Ectodermal cell (in vitro differentiated cells): ENCODE measurements at regions not wholly inside any gene's neighbourhood (a gene's known extent, or its start where the extent isn't known, plus 50 kb on each side); places are given as distances from the start of the nearest gene placed in this dataset.

Experiments used
- H3K27ac ChIP-seq: 2 replicates; pipeline ENCODE4 v1.7.0; 2013; ENCODE audit warnings: mild to moderate bottlenecking, low read depth, low read length; ENCODE audit not compliant: insufficient read depth, poor library complexity, severe bottlenecking
- H3K27me3 ChIP-seq: 2 replicates; pipeline ENCODE4 v1.7.0; 2013; ENCODE audit warnings: mild to moderate bottlenecking, low read length; ENCODE audit not compliant: insufficient read depth, control insufficient read depth, poor library complexity, severe bottlenecking
- H3K36me3 ChIP-seq: one replicate; pipeline ENCODE4 v1.7.0; 2013; ENCODE audit warnings: low read length; ENCODE audit not compliant: control insufficient read depth, insufficient read depth
- H3K4me1 ChIP-seq: one replicate; pipeline ENCODE4 v1.7.0; 2013; ENCODE audit warnings: low read length; ENCODE audit not compliant: control insufficient read depth, insufficient read depth
- H3K4me3 ChIP-seq: 2 replicates; pipeline ENCODE4 v1.7.0; 2013; ENCODE audit warnings: low read depth, low read length, control low read depth; ENCODE audit not compliant: insufficient read depth
- H3K9me3 ChIP-seq: 2 replicates; pipeline ENCODE4 v1.7.0; 2013; ENCODE audit warnings: mild to moderate bottlenecking, low read length, moderate library complexity; ENCODE audit not compliant: control insufficient read depth
- WGBS, 2 experiments: methylation state at CpG; one replicate each; pipeline ENCODE4 v1.1.7; 2013; ENCODE audit warnings: missing lambda C conversion rate in 2 of 2; 5-methylcytosine and 5-hydroxymethylcytosine counted together

DNA sequence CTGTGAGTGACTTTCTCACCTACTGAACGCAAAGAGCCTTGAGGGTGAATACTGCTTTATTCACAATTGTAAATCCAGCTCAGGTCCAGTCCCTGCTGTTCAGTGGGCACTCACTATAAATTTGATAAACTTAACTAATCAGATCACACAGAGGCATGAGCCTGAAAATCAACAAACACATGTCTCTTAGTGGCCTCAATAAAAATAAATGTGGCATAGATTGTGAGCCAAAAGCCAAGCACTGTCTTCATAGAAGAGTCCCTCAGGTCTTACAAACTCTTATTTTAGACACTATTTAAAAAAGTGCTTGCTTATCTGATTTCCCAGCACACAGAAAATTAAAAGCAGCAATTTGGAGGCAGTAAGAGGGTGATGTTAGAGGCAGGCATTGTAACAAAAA is 957.7 kb downstream of the SLITRK5 start:
- Histone ChIP-seq H3K27me3 (no peaks in the 10 kb centered on the region), H3K4me1 (no peaks in the 10 kb centered on the region), H3K36me3 (no peaks in the 10 kb centered on the region), H3K9me3 (no peaks in the 10 kb centered on the region), H3K4me3 (no peak overlapping the region), H3K27ac (no peak overlapping the region)
- no CpG with 5 or more reads among the region's 1 CpG for WGBS, 2 experiments

DNA sequence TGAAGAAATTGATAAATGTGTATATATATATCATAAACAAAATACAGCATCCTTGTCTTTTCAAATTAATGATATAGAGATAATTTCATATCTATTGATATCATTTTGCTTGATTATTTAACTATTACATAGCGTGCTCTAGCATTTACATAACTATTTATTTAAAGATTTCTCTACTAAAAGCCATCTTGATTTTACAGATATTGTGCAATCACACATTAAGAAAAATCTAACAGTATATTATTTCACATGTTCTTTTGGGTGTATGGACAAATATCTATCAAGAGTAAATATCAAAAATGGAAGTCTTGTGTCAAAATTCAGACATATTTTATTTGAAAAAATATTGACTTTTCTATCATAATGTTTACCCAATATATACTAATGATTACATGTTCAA is 966.8 kb downstream of the SLITRK5 start:
- Histone ChIP-seq H3K4me3 (no peak overlapping the region), H3K9me3 (no peaks in the 10 kb centered on the region), H3K4me1 (no peaks in the 10 kb centered on the region), H3K27ac (no peak overlapping the region), H3K36me3 (no peaks in the 10 kb centered on the region), H3K27me3 (no peaks in the 10 kb centered on the region)
- no CpG with 5 or more reads among the region's 1 CpG for WGBS, 2 experiments

GRCh38 chr13:88643233-88643632 is 972.1 kb downstream of the SLITRK5 start:
- 100% methylated on average over 2 of the region's 2 CpGs for WGBS, 2 experiments
- H3K4me1 ChIP-seq = no peaks in the 10 kb centered on the region
- H3K4me3 ChIP-seq = no peak overlapping the region
- no peaks in the 10 kb centered on the region for H3K36me3 ChIP-seq
- no peaks in the 10 kb centered on the region for H3K27me3 ChIP-seq
- H3K27ac ChIP-seq = no peak overlapping the region
- peaks cover 3% of the 10 kb centered on the region for H3K9me3 ChIP-seq

DNA sequence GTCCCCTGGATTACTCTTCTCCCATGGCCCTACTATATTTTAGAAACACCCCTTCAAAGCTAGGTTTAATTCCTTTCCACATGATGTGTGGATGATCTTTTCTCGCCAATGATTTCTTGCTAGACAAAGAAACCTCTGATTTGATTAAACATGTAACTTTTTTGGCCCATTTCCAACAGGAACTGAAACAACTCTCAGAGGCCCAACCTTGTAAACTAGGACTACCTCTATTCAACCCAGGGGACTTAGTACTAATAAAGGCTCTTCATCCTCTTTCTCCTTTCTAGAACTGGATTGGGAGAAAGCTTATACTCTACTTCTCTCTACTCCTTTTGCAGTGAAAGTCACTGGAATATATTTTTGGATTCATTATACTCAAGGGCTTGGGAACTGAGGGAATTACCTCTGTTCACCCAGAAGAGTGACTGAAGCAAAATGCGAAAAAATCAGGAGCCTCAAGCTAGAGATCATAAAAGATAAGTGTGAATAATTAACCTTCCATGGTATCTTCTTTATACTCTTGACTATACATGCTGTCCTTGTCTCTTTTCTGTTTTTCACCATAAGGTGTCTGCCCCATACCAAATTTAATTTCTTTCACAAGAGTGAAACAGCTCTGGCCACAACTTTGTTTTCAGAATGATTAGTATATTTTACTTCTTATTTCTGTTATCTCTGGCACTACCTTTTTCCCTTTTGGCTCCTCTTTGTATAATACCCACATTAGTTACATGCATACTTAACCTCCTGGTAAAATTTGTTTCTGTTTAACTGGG is 977.6 kb downstream of the SLITRK5 start:
- Histone ChIP-seq H3K36me3 (no peaks in the 10 kb centered on the region), H3K4me3 (no peak overlapping the region), H3K27me3 (no peaks in the 10 kb centered on the region), H3K4me1 (no peaks in the 10 kb centered on the region), H3K9me3 (no peaks in the 10 kb centered on the region), H3K27ac (no peak overlapping the region)
- 42 to 67% methylated on average over 1 to 2 of the region's 2 CpGs for WGBS, 2 experiments

GRCh38 chr13:88649855-88650254 is 978.7 kb downstream of the SLITRK5 start:
- H3K9me3 ChIP-seq = no peaks in the 10 kb centered on the region
- 81 to 92% methylated on average over 3 of the region's 4 CpGs for WGBS, 2 experiments
- no peak overlapping the region for H3K27ac ChIP-seq
- H3K4me3 ChIP-seq = no peak overlapping the region
- no peaks in the 10 kb centered on the region for H3K27me3 ChIP-seq
- no peaks in the 10 kb centered on the region for H3K36me3 ChIP-seq
- no peaks in the 10 kb centered on the region for H3K4me1 ChIP-seq

GRCh38 chr13:88651531-88651930 is 980.4 kb downstream of the SLITRK5 start:
- Histone ChIP-seq H3K36me3 (no peaks in the 10 kb centered on the region), H3K9me3 (no peaks in the 10 kb centered on the region), H3K4me1 (no peaks in the 10 kb centered on the region), H3K4me3 (no peak overlapping the region), H3K27ac (no peak overlapping the region), H3K27me3 (no peaks in the 10 kb centered on the region)
- WGBS, 2 experiments = 94 to 95% methylated on average over 5 of the region's 5 CpGs

GRCh38 chr13:88656751-88657150 is 985.6 kb downstream of the SLITRK5 start:
- WGBS, 2 experiments = 87 to 89% methylated on average over 5 to 6 of the region's 6 CpGs

DNA sequence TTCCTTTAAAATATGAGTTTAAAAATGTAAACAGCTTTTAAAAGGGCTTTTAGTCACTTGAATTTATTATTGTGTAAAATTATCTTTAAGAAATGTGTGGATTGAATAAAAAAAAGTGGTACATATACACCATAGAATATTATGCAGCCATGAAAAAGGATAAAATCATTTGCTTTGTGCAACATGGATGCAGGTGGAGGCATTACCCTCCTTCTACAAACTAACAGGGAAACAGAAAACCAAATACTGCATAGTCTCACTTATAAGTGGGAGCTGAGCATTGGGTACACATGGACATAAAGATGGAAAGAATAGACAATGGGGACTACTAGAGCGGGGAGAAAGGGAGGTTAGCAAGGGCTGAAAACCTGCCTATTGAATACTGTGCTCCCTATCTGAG is 999.3 kb downstream of the SLITRK5 start:
- H3K27ac ChIP-seq = no peak overlapping the region
- H3K9me3 ChIP-seq = no peaks in the 10 kb centered on the region
- no peaks in the 10 kb centered on the region for H3K27me3 ChIP-seq
- no peaks in the 10 kb centered on the region for H3K36me3 ChIP-seq
- H3K4me3 ChIP-seq = no peak overlapping the region
- WGBS, 2 experiments = 64 to 79% methylated on average over 1 of the region's 1 CpG
- H3K4me1 ChIP-seq = no peaks in the 10 kb centered on the region

More at GRCh38 chr13:88656751-88657150, 985.6 kb downstream of the SLITRK5 start:
- no peak overlapping the region for H3K4me3 ChIP-seq
- H3K36me3 ChIP-seq = no peaks in the 10 kb centered on the region
- no peaks in the 10 kb centered on the region for H3K27me3 ChIP-seq
- H3K9me3 ChIP-seq = no peaks in the 10 kb centered on the region
- H3K4me1 ChIP-seq = no peaks in the 10 kb centered on the region
- H3K27ac ChIP-seq = no peak overlapping the region

DNA sequence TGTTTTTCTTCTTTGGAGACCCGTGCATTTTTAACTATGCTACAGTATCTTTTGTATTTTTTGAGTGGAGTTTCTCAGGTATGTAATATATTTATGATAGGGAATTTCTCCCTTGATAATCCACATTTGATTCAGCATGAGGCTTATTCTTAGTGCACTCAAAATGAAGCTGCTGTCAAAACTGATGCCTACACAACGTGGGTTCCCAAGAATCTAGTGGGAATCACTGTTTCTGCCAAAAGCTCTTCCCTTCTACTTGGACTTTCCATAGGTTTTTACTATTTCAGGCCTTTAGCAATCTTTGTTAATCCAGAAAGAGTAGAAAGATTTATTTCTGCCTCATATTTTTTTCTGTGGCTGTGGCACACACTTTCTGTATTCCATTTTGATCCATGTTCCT is 1003.7 kb downstream of the SLITRK5 start:
- Histone ChIP-seq H3K27me3 (no peaks in the 10 kb centered on the region), H3K4me3 (no peak overlapping the region), H3K4me1 (no peaks in the 10 kb centered on the region), H3K9me3 (no peaks in the 10 kb centered on the region), H3K36me3 (no peaks in the 10 kb centered on the region), H3K27ac (no peak overlapping the region)
- WGBS, 2 experiments = 88 to 92% methylated on average over 1 to 2 of the region's 2 CpGs

DNA sequence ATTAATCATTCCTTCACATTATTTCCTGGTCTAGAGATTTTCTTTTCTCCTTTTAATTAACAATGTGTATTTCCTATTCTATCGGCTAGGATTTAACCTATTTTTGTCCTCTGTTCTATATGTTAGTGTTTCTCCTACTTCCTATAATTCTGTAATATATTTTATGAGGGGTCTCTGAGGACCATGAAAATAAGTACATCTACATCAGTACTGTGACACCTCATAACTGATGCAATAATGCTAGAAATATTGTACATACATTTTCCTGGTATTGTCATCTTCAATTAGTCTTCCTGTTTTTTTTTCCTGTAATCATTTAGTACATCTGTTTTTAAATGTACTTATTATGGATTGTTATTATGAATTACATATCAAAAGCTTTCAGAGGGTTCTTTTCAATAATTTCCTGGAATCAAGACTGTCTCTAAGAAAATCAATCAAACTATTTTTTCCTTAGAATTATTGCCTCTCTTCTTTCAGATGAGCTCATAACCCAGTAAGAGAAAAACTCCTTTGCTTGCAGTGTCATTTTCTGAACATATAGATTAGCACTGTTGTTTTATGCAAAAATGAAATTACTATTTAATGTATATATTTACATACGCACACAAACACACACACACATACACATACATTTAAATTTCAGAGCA is 1004.3 kb downstream of the SLITRK5 start:
- Histone ChIP-seq H3K9me3 (no peaks in the 10 kb centered on the region), H3K36me3 (no peaks in the 10 kb centered on the region), H3K4me3 (no peak overlapping the region), H3K27ac (no peak overlapping the region), H3K27me3 (no peaks in the 10 kb centered on the region), H3K4me1 (no peaks in the 10 kb centered on the region)
- 86% methylated on average over 1 of the region's 2 CpGs for WGBS, 2 experiments
